SU-DHL-6 (cell line): ENCODE measurements at regions not wholly inside any gene's neighbourhood (a gene's known extent, or its start where the extent isn't known, plus 50 kb on each side); places are given as distances from the start of the nearest gene placed in this dataset.

Experiments
- CTCF ChIP-seq: fragments of 200-600 bp; sonication (generic); IDR thresholded peaks from one replicate; pipeline ENCODE4 v1.5.1; 2017; ENCODE audit warnings: antibody characterized with exemption, mild to moderate bottlenecking, low read length, moderate library complexity; ENCODE audit not compliant: insufficient read depth, poor library complexity, severe bottlenecking
- EZH2phosphoT487 ChIP-seq: fragments of 200-600 bp; sonication (generic), shearing (Covaris generic); conservative IDR thresholded peaks from 2 replicates; pipeline ENCODE4 v1.6.1; 2018; ENCODE audit warnings: mild to moderate bottlenecking, antibody characterized with exemption, low read length, moderate library complexity, mixed read lengths

GRCh38 chr12:28132398-28132797, 57.9 kb upstream of the CCDC91 start:
- TF ChIP-seq CTCF (no peak), EZH2phosphoT487 (no peak)
